Retinal pigment epithelial cell (primary cell): ENCODE measurements at regions not wholly inside any gene's neighbourhood (a gene's known extent, or its start where the extent isn't known, plus 50 kb on each side); places are given as distances from the start of the nearest gene placed in this dataset.

Experiments
- DNase-seq: peaks from one replicate; pipeline ENCODE4 v3.0.0-alpha.2; 2010; ENCODE audit warnings: low read depth
- H3K4me3 ChIP-seq: 2 replicates; pipeline ENCODE4 v1.5.1; 2011; ENCODE audit warnings: mild to moderate bottlenecking, low read length, control low read depth, moderate library complexity
- CTCF ChIP-seq: conservative IDR thresholded peaks from 2 replicates; pipeline ENCODE4 v1.5.1; 2011; ENCODE audit warnings: low read depth, low read length, control low read depth, inconsistent platforms

GRCh38 chr7:84482476-84482875, 287.9 kb upstream of the SEMA3A start:
- H3K4me3 ChIP-seq: no peak overlapping the region
- DNase-seq: no peak
- TF ChIP-seq CTCF: no peak

GRCh38 chr7:84479059-84479458, 284.5 kb upstream of the SEMA3A start:
- no peak for DNase-seq
- TF ChIP-seq CTCF: no peak
- no peak overlapping the region for H3K4me3 ChIP-seq

GRCh38 chr7:84477786-84478478, 283.3 kb upstream of the SEMA3A start:
- no peak for TF ChIP-seq CTCF
- no peak for DNase-seq
- no peak overlapping the region for H3K4me3 ChIP-seq

- DNase-seq: no peak
- TF ChIP-seq CTCF: no peak
- H3K4me3 ChIP-seq: no peak overlapping the region
These were observed 279.8 kb upstream of the SEMA3A start for GRCh38 chr7:84474436-84474835.

GRCh38 chr7:84471576-84471975, 277.0 kb upstream of the SEMA3A start:
- DNase-seq: no peak
- H3K4me3 ChIP-seq: no peak overlapping the region
- TF ChIP-seq CTCF: no peak

- no peak overlapping the region for H3K4me3 ChIP-seq
- no peak for DNase-seq
- no peak for TF ChIP-seq CTCF
These were observed 274.4 kb upstream of the SEMA3A start for GRCh38 chr7:84469034-84469433.

GRCh38 chr7:84462259-84462658, 267.7 kb upstream of the SEMA3A start:
- no peak overlapping the region for H3K4me3 ChIP-seq
- no peak for TF ChIP-seq CTCF
- no peak for DNase-seq
